Endodermal cell (in vitro differentiated cells): ENCODE measurements at regions not wholly inside any gene's neighbourhood (a gene's known extent, or its start where the extent isn't known, plus 50 kb on each side); places are given as distances from the start of the nearest gene placed in this dataset.

Experiments used
- DNase-seq: peaks from one replicate; pipeline ENCODE4 v3.0.0-alpha.2; 2017
- H3K27ac ChIP-seq: 2 replicates; pipeline ENCODE4 v1.5.1; 2013; ENCODE audit warnings: mild to moderate bottlenecking, low read depth, low read length, moderate library complexity
- H3K27me3 ChIP-seq: 2 replicates; pipeline ENCODE4 v1.6.1; 2013; ENCODE audit warnings: mild to moderate bottlenecking, low read length, moderate library complexity; ENCODE audit not compliant: insufficient read depth, control insufficient read depth, poor library complexity, severe bottlenecking
- H3K36me3 ChIP-seq: 2 replicates; pipeline ENCODE4 v1.7.0; 2013; ENCODE audit warnings: mild to moderate bottlenecking, low read length, moderate library complexity; ENCODE audit not compliant: control insufficient read depth, insufficient read depth
- H3K4me1 ChIP-seq: one replicate; pipeline ENCODE4 v1.7.0; 2013; ENCODE audit warnings: low read length; ENCODE audit not compliant: control insufficient read depth, insufficient read depth
- H3K4me3 ChIP-seq: 2 replicates; pipeline ENCODE4 v1.5.1; 2013; ENCODE audit warnings: mild to moderate bottlenecking, low read length, moderate library complexity
- H3K9ac ChIP-seq: 2 replicates; pipeline ENCODE4 v1.6.1; 2013; ENCODE audit warnings: mild to moderate bottlenecking, low read length, moderate library complexity; ENCODE audit not compliant: poor library complexity, severe bottlenecking; ENCODE audit errors: extremely low read depth
- H3K9me3 ChIP-seq: 2 replicates; pipeline ENCODE4 v1.6.1; 2013; ENCODE audit warnings: mild to moderate bottlenecking, low read length, moderate library complexity; ENCODE audit not compliant: control insufficient read depth
- H3K27ac Mint-ChIP-seq: 2 replicates; pipeline ENCODE4 v1.8.0; 2020; ENCODE audit warnings: mixed read lengths
- H3K27me3 Mint-ChIP-seq: 2 replicates; pipeline ENCODE4 v1.8.0; 2021; ENCODE audit warnings: mild to moderate bottlenecking, mixed read lengths; ENCODE audit not compliant: insufficient read depth
- H3K36me3 Mint-ChIP-seq: 2 replicates; pipeline ENCODE4 v1.8.0; 2020; ENCODE audit warnings: low read depth, mixed read lengths
- H3K4me1 Mint-ChIP-seq: 2 replicates; pipeline ENCODE4 v1.8.0; 2020; ENCODE audit warnings: mixed read lengths
- H3K4me3 Mint-ChIP-seq: 2 replicates; pipeline ENCODE4 v1.8.0; 2020; ENCODE audit warnings: mild to moderate bottlenecking, moderate library complexity, mixed read lengths
- H3K9me3 Mint-ChIP-seq: 2 replicates; pipeline ENCODE4 v1.8.0; 2020; ENCODE audit warnings: mild to moderate bottlenecking, mixed read lengths
- WGBS, 2 experiments: methylation state at CpG; one replicate each; pipeline versions ENCODE4 v1.1.5 to v1.1.7; 2013; ENCODE audit warnings: missing lambda C conversion rate in 2 of 2, mixed read lengths in 1 of 2; ENCODE audit not compliant: insufficient coverage in 1 of 2, insufficient read length in 1 of 2; 5-methylcytosine and 5-hydroxymethylcytosine counted together
- TF ChIP-seq, protein P1 (sequence below): fragments of 200-600 bp; sonication (generic); conservative IDR thresholded peaks from 2 replicates; pipeline ENCODE4 v1.5.0; 2021; ENCODE audit warnings: antibody characterized with exemption, mild to moderate bottlenecking

DNA sequence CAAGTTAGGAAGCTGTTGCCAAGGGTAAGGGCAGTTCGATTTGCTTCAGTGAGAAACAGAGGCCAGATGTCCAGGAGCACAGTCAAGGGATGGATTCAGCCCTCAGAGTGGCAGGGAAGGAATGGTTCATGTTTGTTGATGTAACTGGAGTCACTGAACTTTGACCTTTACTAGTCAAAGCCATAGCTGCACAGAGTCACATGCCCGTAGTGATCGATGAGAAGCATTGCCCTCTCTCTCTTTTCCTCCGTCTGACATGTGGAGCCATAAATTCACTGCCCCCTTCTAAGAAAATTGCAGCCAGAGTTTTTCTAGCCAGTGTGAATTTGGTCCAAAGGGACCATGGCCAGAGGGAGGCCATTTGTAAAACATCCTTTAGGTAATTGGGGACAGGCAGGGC, 124.1 kb upstream of the MTNR1B start:
- TF ChIP-seq, protein P1, sequence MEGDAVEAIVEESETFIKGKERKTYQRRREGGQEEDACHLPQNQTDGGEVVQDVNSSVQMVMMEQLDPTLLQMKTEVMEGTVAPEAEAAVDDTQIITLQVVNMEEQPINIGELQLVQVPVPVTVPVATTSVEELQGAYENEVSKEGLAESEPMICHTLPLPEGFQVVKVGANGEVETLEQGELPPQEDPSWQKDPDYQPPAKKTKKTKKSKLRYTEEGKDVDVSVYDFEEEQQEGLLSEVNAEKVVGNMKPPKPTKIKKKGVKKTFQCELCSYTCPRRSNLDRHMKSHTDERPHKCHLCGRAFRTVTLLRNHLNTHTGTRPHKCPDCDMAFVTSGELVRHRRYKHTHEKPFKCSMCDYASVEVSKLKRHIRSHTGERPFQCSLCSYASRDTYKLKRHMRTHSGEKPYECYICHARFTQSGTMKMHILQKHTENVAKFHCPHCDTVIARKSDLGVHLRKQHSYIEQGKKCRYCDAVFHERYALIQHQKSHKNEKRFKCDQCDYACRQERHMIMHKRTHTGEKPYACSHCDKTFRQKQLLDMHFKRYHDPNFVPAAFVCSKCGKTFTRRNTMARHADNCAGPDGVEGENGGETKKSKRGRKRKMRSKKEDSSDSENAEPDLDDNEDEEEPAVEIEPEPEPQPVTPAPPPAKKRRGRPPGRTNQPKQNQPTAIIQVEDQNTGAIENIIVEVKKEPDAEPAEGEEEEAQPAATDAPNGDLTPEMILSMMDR: no peak
- H3K9ac ChIP-seq: no peak overlapping the region
- DNase-seq: no peak

DNA sequence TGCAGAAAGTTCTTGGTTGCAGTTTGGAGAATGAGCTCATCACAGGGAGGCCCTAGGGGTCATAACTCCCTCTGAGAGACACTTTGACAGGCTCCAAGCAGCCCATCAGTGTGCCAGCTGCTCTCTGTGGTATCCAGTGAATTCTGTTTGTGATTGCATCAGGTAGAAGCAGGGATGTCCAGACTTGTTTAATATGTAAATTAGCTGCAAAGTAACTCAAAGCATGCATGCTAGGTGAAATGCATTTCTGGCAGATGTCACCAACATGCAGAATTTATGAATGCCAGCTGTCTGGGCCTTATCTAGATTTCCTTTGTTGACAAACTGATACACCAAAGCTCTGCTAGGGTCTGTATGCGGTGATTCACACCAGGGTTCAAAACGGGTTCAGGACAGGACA, 123.6 kb upstream of the MTNR1B start:
- Histone ChIP-seq H3K27ac (no peak overlapping the region), H3K36me3 (peaks cover 19% of the 10 kb centered on the region), H3K4me3 (no peak overlapping the region), H3K9me3 (no peaks in the 10 kb centered on the region), H3K9ac (no peak overlapping the region), H3K27me3 (no peaks in the 10 kb centered on the region), H3K4me1 (no peaks in the 10 kb centered on the region)
- H3K27me3 Mint-ChIP-seq: no peaks in the 10 kb centered on the region
- 92% methylated on average over 2 of the region's 2 CpGs; no CpG with 5 or more reads in 1 of the 2 experiments for WGBS, 2 experiments
- H3K9me3 Mint-ChIP-seq: no peaks in the 10 kb centered on the region
- H3K4me1 Mint-ChIP-seq: peaks cover 2% of the 10 kb centered on the region
- TF ChIP-seq, protein P1: no peak
- DNase-seq: no peak
- no peak overlapping the region for H3K4me3 Mint-ChIP-seq
- no peak overlapping the region for H3K27ac Mint-ChIP-seq
- peaks cover 2% of the 10 kb centered on the region for H3K36me3 Mint-ChIP-seq

More for the DNA sequence above, 124.1 kb upstream of the MTNR1B start:
- H3K4me3 ChIP-seq: no peak overlapping the region
- peaks cover 19% of the 10 kb centered on the region for H3K36me3 ChIP-seq
- 76 to 90% methylated on average over 3 to 4 of the region's 4 CpGs for WGBS, 2 experiments
- H3K9me3 ChIP-seq: no peaks in the 10 kb centered on the region
- H3K27me3 ChIP-seq: no peaks in the 10 kb centered on the region
- Mint-ChIP-seq H3K4me3 (no peak overlapping the region), H3K36me3 (peaks cover 2% of the 10 kb centered on the region), H3K9me3 (no peaks in the 10 kb centered on the region), H3K27ac (no peak overlapping the region), H3K4me1 (peaks cover 2% of the 10 kb centered on the region), H3K27me3 (no peaks in the 10 kb centered on the region)
- no peaks in the 10 kb centered on the region for H3K4me1 ChIP-seq
- peak overlapping the region; percentile 45 for H3K27ac ChIP-seq

DNA sequence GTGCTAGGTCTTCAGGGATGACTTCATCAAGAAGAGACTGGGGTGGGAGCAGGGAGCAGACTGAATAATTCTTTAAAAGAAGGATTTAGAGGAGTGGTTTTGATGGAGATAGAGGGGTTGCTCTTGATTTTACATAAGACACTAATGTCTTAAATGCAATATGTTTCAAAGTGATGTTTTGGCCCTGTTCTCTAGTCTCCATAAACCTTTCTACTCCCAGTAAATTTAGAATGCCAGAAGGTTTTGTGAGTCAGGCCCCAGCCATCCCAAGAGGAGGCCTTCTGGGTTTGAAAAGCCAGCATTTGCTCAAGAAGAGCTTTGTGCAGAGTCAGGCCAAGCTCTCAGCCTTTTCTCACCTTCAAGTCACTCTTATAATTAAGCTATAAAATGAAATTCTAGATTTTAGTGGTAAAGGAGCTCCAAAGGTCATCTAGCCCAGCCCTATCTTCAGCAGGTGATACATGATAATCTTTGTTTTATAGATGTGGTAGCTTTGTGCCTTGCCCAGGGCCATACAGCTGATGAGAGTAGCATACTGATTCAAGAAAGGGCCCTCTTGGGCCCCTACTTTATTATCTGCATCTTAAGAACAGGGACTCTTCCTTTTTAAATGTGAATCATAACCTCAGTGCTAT, 122.8 kb upstream of the MTNR1B start:
- Mint-ChIP-seq H3K36me3 (peaks cover 2% of the 10 kb centered on the region), H3K27ac (no peak overlapping the region), H3K4me3 (no peak overlapping the region), H3K27me3 (no peaks in the 10 kb centered on the region), H3K9me3 (no peaks in the 10 kb centered on the region), H3K4me1 (peaks cover 2% of the 10 kb centered on the region)
- H3K9ac ChIP-seq: no peak overlapping the region
- no peak overlapping the region for H3K4me3 ChIP-seq
- no peak overlapping the region for H3K27ac ChIP-seq
- DNase-seq: no peak
- peaks cover 19% of the 10 kb centered on the region for H3K36me3 ChIP-seq
- TF ChIP-seq, protein P1: no peak
- no peaks in the 10 kb centered on the region for H3K4me1 ChIP-seq
- no peaks in the 10 kb centered on the region for H3K27me3 ChIP-seq
- no peaks in the 10 kb centered on the region for H3K9me3 ChIP-seq
